H1 (cell line): ENCODE measurements at regions not wholly inside any gene's neighbourhood (a gene's known extent, or its start where the extent isn't known, plus 50 kb on each side); places are given as distances from the start of the nearest gene placed in this dataset.

ENCODE experiments used
- CTCF ChIA-PET: fragments of 300-600 bp; sonication (Branson Sonifier 250); formaldehyde crosslinking; loops from one replicate; lab custom pipeline; 2021; ENCODE audit not compliant: partially characterized antibody; lab: Charles Lee
- POLR2A ChIA-PET: fragments of 300-600 bp; sonication (Branson Sonifier 250); formaldehyde crosslinking; loops from one replicate; lab custom pipeline; 2021; ENCODE audit warnings: inconsistent platforms; ENCODE audit not compliant: partially characterized antibody; lab: Charles Lee
- DNase-seq, 2 experiments: peaks; one replicate each; pipeline versions ENCODE4 v3.0.0 to v3.0.0-alpha.2; 2010 to 2022; ENCODE audit warnings: low spot score in 2 of 2, low read depth in 1 of 2, mixed read lengths in 1 of 2
- FAIRE-seq: peaks from 2 replicates; lab custom pipeline; 2011; peaks lifted over from hg19 to GRCh38; lab: Jason Lieb, UNC
- H2AFZ ChIP-seq: 2 replicates; pipeline ENCODE4 v1.8.1; 2012; ENCODE audit warnings: low read length, inconsistent platforms
- H2AK5ac ChIP-seq: 2 replicates; pipeline ENCODE4 v1.6.1; 2013; ENCODE audit warnings: low read depth, low read length
- H2BK120ac ChIP-seq: replicated peaks from 2 replicates; pipeline ENCODE3; 2013; ENCODE audit warnings: low read depth, low read length, inconsistent platforms
- H2BK12ac ChIP-seq: 2 replicates; pipeline ENCODE4 v1.6.1; 2013; ENCODE audit warnings: low read depth, low read length
- H2BK15ac ChIP-seq: 2 replicates; pipeline ENCODE4 v1.6.1; 2013; ENCODE audit warnings: low read length
- H2BK20ac ChIP-seq: 2 replicates; pipeline ENCODE4 v1.6.1; 2013; ENCODE audit warnings: low read length
- H2BK5ac ChIP-seq: 2 replicates; pipeline ENCODE4 v1.6.1; 2013; ENCODE audit warnings: low read depth, low read length
- H3K14ac ChIP-seq: 2 replicates; pipeline ENCODE4 v1.6.1; 2013; ENCODE audit warnings: inconsistent platforms; ENCODE audit not compliant: insufficient read length
- H3K18ac ChIP-seq: 2 replicates; pipeline ENCODE4 v1.6.1; 2013; ENCODE audit warnings: low read length; ENCODE audit errors: extremely low read depth
- H3K23ac ChIP-seq: 2 replicates; pipeline ENCODE4 v1.6.1; 2013; ENCODE audit warnings: inconsistent platforms; ENCODE audit not compliant: insufficient read length
- H3K23me2 ChIP-seq: 2 replicates; pipeline ENCODE4 v1.6.1; 2013; ENCODE audit warnings: low read depth, low read length
- H3K27ac ChIP-seq: 2 replicates; pipeline ENCODE4 v1.6.1; 2011; ENCODE audit warnings: low read depth, low read length, inconsistent platforms
- H3K27me3 ChIP-seq, 4 experiments: replicated peaks in 1 of 4; 1 replicate in 1 of 4; 2 replicates in 3 of 4; pipeline versions ENCODE4 v1.6.1 to v1.8.1; 2011 to 2013; ENCODE audit warnings: low read length in 3 of 4, mild to moderate bottlenecking in 3 of 4, inconsistent platforms in 2 of 4, mixed read lengths in 2 of 4, moderate library complexity in 1 of 4; ENCODE audit not compliant: control insufficient read depth in 3 of 4, insufficient read depth in 3 of 4; ENCODE audit errors: extremely low read depth in 1 of 4
- H3K36me3 ChIP-seq, 4 experiments: 2 replicates each; pipeline versions ENCODE4 v1.6.1 to v1.8.1; 2011 to 2013; ENCODE audit warnings: mild to moderate bottlenecking in 4 of 4, low read length in 3 of 4, moderate library complexity in 2 of 4, control low read depth in 1 of 4, inconsistent platforms in 1 of 4; ENCODE audit not compliant: insufficient read depth in 4 of 4, control insufficient read depth in 2 of 4
- H3K4ac ChIP-seq: replicated peaks from 2 replicates; pipeline ENCODE3; 2013; ENCODE audit warnings: low read length, low read depth, mixed read lengths, inconsistent platforms; ENCODE audit not compliant: insufficient read length
- H3K4me1 ChIP-seq, 4 experiments: replicated peaks in 1 of 4; 1 replicate in 1 of 4; 2 replicates in 3 of 4; pipeline versions ENCODE4 v1.6.1 to v1.8.1; 2011 to 2013; ENCODE audit warnings: low read length in 3 of 4, inconsistent platforms in 2 of 4, mixed read lengths in 1 of 4; ENCODE audit not compliant: insufficient read depth in 4 of 4, control insufficient read depth in 3 of 4
- H3K4me2 ChIP-seq, 2 experiments: 2 replicates each; pipeline versions ENCODE4 v1.6.1 to v1.8.1; 2011 to 2013; ENCODE audit warnings: low read depth in 2 of 2, low read length in 2 of 2, control low read depth in 1 of 2, inconsistent platforms in 1 of 2, mild to moderate bottlenecking in 1 of 2; ENCODE audit not compliant: insufficient read depth in 1 of 2
- H3K4me3 ChIP-seq, 4 experiments: fragments of 200-600, 300-600 bp in 1 of 4; sonication (generic), shearing (Covaris generic), sonication (Bioruptor Twin) in 1 of 4; 2 replicates each; pipeline versions ENCODE4 v1.5.1 to v1.8.1; 2011 to 2016; ENCODE audit warnings: low read length in 4 of 4, low read depth in 3 of 4, control low read depth in 2 of 4, inconsistent platforms in 2 of 4, mild to moderate bottlenecking in 2 of 4, mixed read lengths in 1 of 4, moderate library complexity in 1 of 4; ENCODE audit not compliant: insufficient read depth in 2 of 4; ENCODE audit errors: extremely low read depth in 1 of 4
- H3K56ac ChIP-seq: replicated peaks from 2 replicates; pipeline ENCODE3; 2013; ENCODE audit warnings: low read depth, mild to moderate bottlenecking, mixed read lengths, low read length, inconsistent platforms; ENCODE audit not compliant: insufficient read length
- H3K79me1 ChIP-seq: 2 replicates; pipeline ENCODE4 v1.6.1; 2013; ENCODE audit warnings: low read depth, low read length, control low read depth
- H3K79me2 ChIP-seq, 2 experiments: 2 replicates each; pipeline versions ENCODE4 v1.6.1 to v1.8.1; 2012 to 2013; ENCODE audit warnings: low read length in 2 of 2, mild to moderate bottlenecking in 2 of 2, inconsistent platforms in 1 of 2; ENCODE audit not compliant: insufficient read depth in 2 of 2, control insufficient read depth in 1 of 2
- H3K9ac ChIP-seq, 4 experiments: replicated peaks in 1 of 4; 1 replicate in 1 of 4; 2 replicates in 3 of 4; pipeline versions ENCODE4 v1.6.1 to v1.8.1; 2011 to 2013; ENCODE audit warnings: low read depth in 3 of 4, low read length in 3 of 4, control low read depth in 2 of 4, mild to moderate bottlenecking in 2 of 4, moderate library complexity in 2 of 4, inconsistent platforms in 1 of 4; ENCODE audit errors: extremely low read depth in 1 of 4
- H3K9me3 ChIP-seq, 2 experiments: 2 replicates each; pipeline versions ENCODE4 v1.6.1 to v1.8.1; 2012 to 2013; ENCODE audit warnings: mild to moderate bottlenecking in 2 of 2, moderate library complexity in 2 of 2, control low read depth in 1 of 2, inconsistent platforms in 1 of 2, low read depth in 1 of 2, low read length in 1 of 2, mixed read lengths in 1 of 2; ENCODE audit not compliant: insufficient read depth in 2 of 2
- H4K20me1 ChIP-seq, 2 experiments: replicated peaks in 1 of 2; 2 replicates each; pipeline versions ENCODE3 to v1.8.1; 2011 to 2013; ENCODE audit warnings: inconsistent platforms in 2 of 2, low read length in 2 of 2, mild to moderate bottlenecking in 1 of 2; ENCODE audit not compliant: insufficient read depth in 2 of 2, control insufficient read depth in 1 of 2
- H4K5ac ChIP-seq: 2 replicates; pipeline ENCODE4 v1.6.1; 2013; ENCODE audit warnings: low read length, low read depth, mixed read lengths, inconsistent platforms; ENCODE audit not compliant: insufficient read length
- H4K8ac ChIP-seq: 2 replicates; pipeline ENCODE4 v1.8.0; 2013; ENCODE audit warnings: mild to moderate bottlenecking, moderate library complexity, low read length, inconsistent platforms; ENCODE audit not compliant: insufficient read depth; ENCODE audit errors: extremely low read depth
- H4K91ac ChIP-seq: replicated peaks from 2 replicates; pipeline ENCODE3; 2013; ENCODE audit warnings: low read length, mixed read lengths, inconsistent platforms; ENCODE audit not compliant: insufficient read length
- ASH2L ChIP-seq: fragments of 200-600, 300-600 bp; sonication (generic); IDR thresholded peaks from one replicate; pipeline ENCODE4 v1.7.1; 2017; ENCODE audit warnings: low read length
- CREB1 ChIP-seq: IDR thresholded peaks from 2 replicates; pipeline ENCODE4 v1.6.1; 2012; ENCODE audit warnings: inconsistent platforms
- EGR1 ChIP-seq: IDR thresholded peaks from 2 replicates; pipeline ENCODE4 v1.6.1; 2011; ENCODE audit warnings: low read depth, low read length, borderline replicate concordance
- JUND ChIP-seq: IDR thresholded peaks from 2 replicates; pipeline ENCODE4 v1.6.1; 2011; ENCODE audit warnings: mild to moderate bottlenecking, improper control_type of control experiment, low read length
- NANOG ChIP-seq: IDR thresholded peaks from 2 replicates; pipeline ENCODE4 v1.6.1; 2011; ENCODE audit warnings: low read length, low read depth, mild to moderate bottlenecking, inconsistent platforms; ENCODE audit not compliant: insufficient read depth, poor library complexity, severe bottlenecking
- RAD21 ChIP-seq, 2 experiments: IDR thresholded peaks in 1 of 2; conservative IDR thresholded peaks in 1 of 2; 2 replicates each; pipeline ENCODE4 v1.6.1; 2011; ENCODE audit warnings: low read depth in 2 of 2, low read length in 2 of 2, improper control_type of control experiment in 1 of 2, inconsistent platforms in 1 of 2, mild to moderate bottlenecking in 1 of 2, moderate library complexity in 1 of 2
- RFX5 ChIP-seq: IDR thresholded peaks from 2 replicates; pipeline ENCODE4 v1.6.1; 2011; ENCODE audit warnings: low read depth, low read length, improper control_type of control experiment, borderline replicate concordance
- SIRT6 ChIP-seq: IDR thresholded peaks from one replicate; pipeline ENCODE4 v1.7.1; 2012; ENCODE audit warnings: low read length, inconsistent platforms
- SP4 ChIP-seq: IDR thresholded peaks from 2 replicates; pipeline ENCODE4 v1.6.1; 2012; ENCODE audit warnings: low read length, inconsistent platforms
- ZNF274 ChIP-seq: IDR thresholded peaks from 2 replicates; pipeline ENCODE4 v1.7.0; 2012; ENCODE audit warnings: low read length, borderline replicate concordance; ENCODE audit errors: extremely low read depth
- WGBS, 2 experiments: shearing (Covaris generic) in 1 of 2; methylation state at CpG; one replicate each; pipeline versions ENCODE4 v1.1.6 to v1.1.7; 2013 to 2015; ENCODE audit warnings: low lambda C conversion rate in 2 of 2, mixed read lengths in 2 of 2, inconsistent platforms in 1 of 2, low coverage in 1 of 2, missing lambda C conversion rate in 1 of 2; ENCODE audit not compliant: insufficient replicate concordance in 2 of 2, insufficient coverage in 1 of 2, insufficient read length in 1 of 2; ENCODE audit errors: extremely low coverage in 1 of 2, missing lambda C conversion rate in 1 of 2; 5-methylcytosine and 5-hydroxymethylcytosine counted together
- TF ChIP-seq, protein P1 (sequence below): IDR thresholded peaks from 2 replicates; pipeline ENCODE4 v1.6.1; 2012; ENCODE audit warnings: inconsistent platforms
- TF ChIP-seq, protein P2 (sequence below), 3 experiments: IDR thresholded peaks; 1 replicate in 2 of 3; 2 replicates in 1 of 3; pipeline versions ENCODE4 v1.5.1 to v1.6.1; 2011; ENCODE audit warnings: low read length in 3 of 3, mild to moderate bottlenecking in 3 of 3, inconsistent platforms in 2 of 3, low read depth in 1 of 3, moderate library complexity in 1 of 3; ENCODE audit not compliant: insufficient read depth in 1 of 3; ENCODE audit errors: control extremely low read depth in 1 of 3

DNA sequence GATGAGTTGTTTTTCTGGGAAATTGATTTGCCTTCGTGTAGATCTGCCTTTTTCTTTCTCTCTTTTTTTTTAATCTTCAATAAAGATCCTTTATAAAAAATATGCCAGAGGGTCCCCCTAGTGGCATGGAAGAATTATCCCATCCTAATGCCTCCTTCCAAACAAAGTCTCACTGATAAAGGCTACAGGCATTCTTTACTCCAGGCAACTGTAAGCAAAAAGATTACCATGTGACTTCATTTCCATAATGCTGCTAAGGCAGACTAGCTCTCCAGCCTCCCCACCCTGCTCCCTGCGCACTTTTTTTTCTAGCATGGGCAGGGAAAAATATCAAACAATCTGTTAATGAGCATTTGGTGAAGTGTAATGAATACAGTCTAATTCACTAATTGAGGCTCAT is 220.2 kb upstream of the CDH8 start:
- DNase-seq (no peak), FAIRE-seq (peak; percentile 76)
- H2BK5ac ChIP-seq, result no peak overlapping the region
- H3K4ac ChIP-seq, result no peak overlapping the region
- H3K36me3 ChIP-seq, result no peaks in the 10 kb centered on the region
- no peaks in the 10 kb centered on the region for H3K9me3 ChIP-seq
- H2AFZ ChIP-seq, result peak overlapping the region; percentile 58; the same call in 1 of the 2 replicates
- H3K79me2 ChIP-seq, result no peaks in the 10 kb centered on the region
- no peak overlapping the region for H3K27ac ChIP-seq
- H3K18ac ChIP-seq, result no peak overlapping the region
- H3K56ac ChIP-seq, result no peak overlapping the region
- H3K14ac ChIP-seq, result no peak overlapping the region
- no peak overlapping the region for H2BK20ac ChIP-seq
- H4K20me1 ChIP-seq, result no peaks in the 10 kb centered on the region
- no peaks in the 10 kb centered on the region for H3K23me2 ChIP-seq
- no peaks in the 10 kb centered on the region for H3K79me1 ChIP-seq
- H2BK12ac ChIP-seq, result no peak overlapping the region
- ChIA-PET CTCF (interaction anchor here (0.6 to 4.6 kb wide), 28 partner anchors 9 to 1790 kb away, joined by 3 to 39 read pairs (median 6); no protein-coding TSS in a partner anchor), POLR2A (no interaction called here)
- no peak overlapping the region for H4K8ac ChIP-seq
- no peak overlapping the region for H3K4me3 ChIP-seq
- no peak overlapping the region for H2AK5ac ChIP-seq
- H3K4me1 ChIP-seq, result peaks cover 0 to 7% (median under 1%) of the 10 kb centered on the region in 4 experiments; a peak in 3 of 7 replicates
- H4K91ac ChIP-seq, result no peak overlapping the region
- no peak overlapping the region for H3K9ac ChIP-seq
- H3K4me2 ChIP-seq, result no peak overlapping the region
- H2BK15ac ChIP-seq, result no peak overlapping the region
- 19% methylated on average over 2 of the region's 2 CpGs; no CpG with 5 or more reads in 1 of the 2 experiments for WGBS, 2 experiments
- H2BK120ac ChIP-seq, result no peak overlapping the region
- H4K5ac ChIP-seq, result no peak overlapping the region
- H3K23ac ChIP-seq, result no peak overlapping the region
- no peaks in the 10 kb centered on the region; a peak in 1 of 7 replicates for H3K27me3 ChIP-seq
- no peak for TF ChIP-seq NANOG
- TF ChIP-seq JUND, result no peak
- no peak for TF ChIP-seq EGR1
- TF ChIP-seq ZNF274, result no peak
- TF ChIP-seq SIRT6, result no peak
- TF ChIP-seq SP4, result no peak
- TF ChIP-seq, protein P1, sequence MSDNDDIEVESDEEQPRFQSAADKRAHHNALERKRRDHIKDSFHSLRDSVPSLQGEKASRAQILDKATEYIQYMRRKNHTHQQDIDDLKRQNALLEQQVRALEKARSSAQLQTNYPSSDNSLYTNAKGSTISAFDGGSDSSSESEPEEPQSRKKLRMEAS, result no peak
- TF ChIP-seq ASH2L, result no peak
- TF ChIP-seq CREB1, result no peak
- peak; percentile 30 to 48 for TF ChIP-seq RAD21 (IDR thresholded peaks at IDR 0.05 in 1 of 2, conservative IDR thresholded peaks at IDR 0.05 in 1 of 2; ENCODE audit: low read depth in 2 of 2, low read length in 2 of 2)
- TF ChIP-seq RFX5, result no peak
- TF ChIP-seq, protein P2, sequence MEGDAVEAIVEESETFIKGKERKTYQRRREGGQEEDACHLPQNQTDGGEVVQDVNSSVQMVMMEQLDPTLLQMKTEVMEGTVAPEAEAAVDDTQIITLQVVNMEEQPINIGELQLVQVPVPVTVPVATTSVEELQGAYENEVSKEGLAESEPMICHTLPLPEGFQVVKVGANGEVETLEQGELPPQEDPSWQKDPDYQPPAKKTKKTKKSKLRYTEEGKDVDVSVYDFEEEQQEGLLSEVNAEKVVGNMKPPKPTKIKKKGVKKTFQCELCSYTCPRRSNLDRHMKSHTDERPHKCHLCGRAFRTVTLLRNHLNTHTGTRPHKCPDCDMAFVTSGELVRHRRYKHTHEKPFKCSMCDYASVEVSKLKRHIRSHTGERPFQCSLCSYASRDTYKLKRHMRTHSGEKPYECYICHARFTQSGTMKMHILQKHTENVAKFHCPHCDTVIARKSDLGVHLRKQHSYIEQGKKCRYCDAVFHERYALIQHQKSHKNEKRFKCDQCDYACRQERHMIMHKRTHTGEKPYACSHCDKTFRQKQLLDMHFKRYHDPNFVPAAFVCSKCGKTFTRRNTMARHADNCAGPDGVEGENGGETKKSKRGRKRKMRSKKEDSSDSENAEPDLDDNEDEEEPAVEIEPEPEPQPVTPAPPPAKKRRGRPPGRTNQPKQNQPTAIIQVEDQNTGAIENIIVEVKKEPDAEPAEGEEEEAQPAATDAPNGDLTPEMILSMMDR (IDR thresholded peaks at IDR 0.05; ENCODE audit: control extremely low read depth in 1 of 3, insufficient read depth in 1 of 3, low read depth in 1 of 3, low read length in 3 of 3), result peak in 2 of 3 experiments; percentile 45 to 46; a peak in 3 of 4 replicates
